H1 (cell line): ENCODE measurements at regions not wholly inside any gene's neighbourhood (a gene's known extent, or its start where the extent isn't known, plus 50 kb on each side); places are given as distances from the start of the nearest gene placed in this dataset.

Experiments used
- CBX5 ChIP-seq: fragments of 300-800, 300-1000 bp; sonication (generic); IDR thresholded peaks from 2 replicates; pipeline ENCODE4 v1.7.1; 2016; ENCODE audit warnings: antibody characterized with exemption, low read length, low read depth
- CHD2 ChIP-seq: IDR thresholded peaks from 2 replicates; pipeline ENCODE4 v1.6.1; 2012; ENCODE audit warnings: low read length, improper control_type of control experiment
- KDM1A ChIP-seq: fragments of 200-600, 300-600 bp; sonication (generic); IDR thresholded peaks from 2 replicates; pipeline ENCODE4 v1.7.1; 2016; ENCODE audit warnings: mild to moderate bottlenecking, low read length, borderline replicate concordance
- POLR2A ChIP-seq, 2 experiments: IDR thresholded peaks; 1 replicate in 1 of 2; 2 replicates in 1 of 2; pipeline ENCODE4 v1.6.1; 2011; ENCODE audit warnings: low read depth in 2 of 2, low read length in 2 of 2, mild to moderate bottlenecking in 2 of 2; ENCODE audit errors: control extremely low read depth in 1 of 2
- RAD21 ChIP-seq, 2 experiments: IDR thresholded peaks in 1 of 2; conservative IDR thresholded peaks in 1 of 2; 2 replicates each; pipeline ENCODE4 v1.6.1; 2011; ENCODE audit warnings: low read depth in 2 of 2, low read length in 2 of 2, improper control_type of control experiment in 1 of 2, inconsistent platforms in 1 of 2, mild to moderate bottlenecking in 1 of 2, moderate library complexity in 1 of 2
- SIN3A ChIP-seq, 2 experiments: IDR thresholded peaks in 1 of 2; conservative IDR thresholded peaks in 1 of 2; 2 replicates each; pipeline ENCODE4 v1.6.1; 2011 to 2012; ENCODE audit warnings: low read length in 2 of 2, improper control_type of control experiment in 1 of 2, low read depth in 1 of 2, mild to moderate bottlenecking in 1 of 2
- SP2 ChIP-seq: IDR thresholded peaks from 2 replicates; pipeline ENCODE4 v1.6.1; 2012; ENCODE audit warnings: mild to moderate bottlenecking, low read length, inconsistent platforms
- SUZ12 ChIP-seq: fragments of 200-600 bp; sonication (generic); IDR thresholded peaks from 2 replicates; pipeline ENCODE4 v1.6.1; 2012; ENCODE audit warnings: mild to moderate bottlenecking, inconsistent platforms, low read length, moderate library complexity, mixed read lengths
- TAF1 ChIP-seq: IDR thresholded peaks from 2 replicates; pipeline ENCODE4 v1.6.1; 2011; ENCODE audit warnings: mild to moderate bottlenecking, low read depth, low read length
- TF ChIP-seq, protein P1 (sequence below), 3 experiments: IDR thresholded peaks; 1 replicate in 2 of 3; 2 replicates in 1 of 3; pipeline versions ENCODE4 v1.5.1 to v1.6.1; 2011; ENCODE audit warnings: low read length in 3 of 3, mild to moderate bottlenecking in 3 of 3, inconsistent platforms in 2 of 3, low read depth in 1 of 3, moderate library complexity in 1 of 3; ENCODE audit not compliant: insufficient read depth in 1 of 3; ENCODE audit errors: control extremely low read depth in 1 of 3
- TF ChIP-seq, protein P2 (sequence below): IDR thresholded peaks from 2 replicates; pipeline ENCODE4 v1.6.1; 2011; ENCODE audit warnings: low read depth, mild to moderate bottlenecking, low read length; ENCODE audit not compliant: insufficient read depth
- TF ChIP-seq, protein P3 (sequence below): IDR thresholded peaks from 2 replicates; pipeline ENCODE4 v1.6.1; 2012; ENCODE audit warnings: inconsistent platforms

DNA sequence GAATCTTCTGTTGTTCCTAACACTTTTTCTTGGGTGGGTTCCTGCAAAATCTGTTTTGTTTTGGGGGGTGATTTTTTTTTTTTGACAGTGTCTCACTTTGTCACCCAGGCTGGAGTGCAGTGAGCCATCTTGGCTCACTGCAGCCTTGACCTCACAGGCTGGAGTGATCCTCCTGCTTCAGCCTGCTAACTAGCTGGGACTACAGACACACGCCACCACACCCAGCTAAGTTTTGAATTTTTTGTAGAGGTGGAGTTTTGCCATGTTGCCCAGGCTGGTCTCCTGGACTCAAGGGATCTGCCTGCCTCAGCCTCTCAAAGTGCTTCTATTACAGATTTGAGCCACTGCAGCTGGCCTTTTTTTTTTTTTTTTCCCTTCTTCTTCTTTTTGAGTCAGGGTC lies 60.5 kb upstream of the SNAP91 start:
- TF ChIP-seq SIN3A (conservative IDR thresholded peaks at IDR 0.05 in 1 of 2, IDR thresholded peaks at IDR 0.05 in 1 of 2; ENCODE audit: low read depth in 1 of 2, low read length in 2 of 2) (no peak), POLR2A (IDR thresholded peaks at IDR 0.05; ENCODE audit: control extremely low read depth in 1 of 2, low read depth in 2 of 2, low read length in 2 of 2) (no peak), SP2 (no peak), SUZ12 (no peak), CBX5 (no peak), RAD21 (IDR thresholded peaks at IDR 0.05 in 1 of 2, conservative IDR thresholded peaks at IDR 0.05 in 1 of 2; ENCODE audit: low read depth in 2 of 2, low read length in 2 of 2) (no peak), CHD2 (no peak), TAF1 (no peak), KDM1A (no peak)
- TF ChIP-seq, protein P1, sequence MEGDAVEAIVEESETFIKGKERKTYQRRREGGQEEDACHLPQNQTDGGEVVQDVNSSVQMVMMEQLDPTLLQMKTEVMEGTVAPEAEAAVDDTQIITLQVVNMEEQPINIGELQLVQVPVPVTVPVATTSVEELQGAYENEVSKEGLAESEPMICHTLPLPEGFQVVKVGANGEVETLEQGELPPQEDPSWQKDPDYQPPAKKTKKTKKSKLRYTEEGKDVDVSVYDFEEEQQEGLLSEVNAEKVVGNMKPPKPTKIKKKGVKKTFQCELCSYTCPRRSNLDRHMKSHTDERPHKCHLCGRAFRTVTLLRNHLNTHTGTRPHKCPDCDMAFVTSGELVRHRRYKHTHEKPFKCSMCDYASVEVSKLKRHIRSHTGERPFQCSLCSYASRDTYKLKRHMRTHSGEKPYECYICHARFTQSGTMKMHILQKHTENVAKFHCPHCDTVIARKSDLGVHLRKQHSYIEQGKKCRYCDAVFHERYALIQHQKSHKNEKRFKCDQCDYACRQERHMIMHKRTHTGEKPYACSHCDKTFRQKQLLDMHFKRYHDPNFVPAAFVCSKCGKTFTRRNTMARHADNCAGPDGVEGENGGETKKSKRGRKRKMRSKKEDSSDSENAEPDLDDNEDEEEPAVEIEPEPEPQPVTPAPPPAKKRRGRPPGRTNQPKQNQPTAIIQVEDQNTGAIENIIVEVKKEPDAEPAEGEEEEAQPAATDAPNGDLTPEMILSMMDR (IDR thresholded peaks at IDR 0.05; ENCODE audit: control extremely low read depth in 1 of 3, insufficient read depth in 1 of 3, low read depth in 1 of 3, low read length in 3 of 3): no peak
- TF ChIP-seq, protein P2, sequence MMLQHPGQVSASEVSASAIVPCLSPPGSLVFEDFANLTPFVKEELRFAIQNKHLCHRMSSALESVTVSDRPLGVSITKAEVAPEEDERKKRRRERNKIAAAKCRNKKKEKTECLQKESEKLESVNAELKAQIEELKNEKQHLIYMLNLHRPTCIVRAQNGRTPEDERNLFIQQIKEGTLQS: no peak
- TF ChIP-seq, protein P3, sequence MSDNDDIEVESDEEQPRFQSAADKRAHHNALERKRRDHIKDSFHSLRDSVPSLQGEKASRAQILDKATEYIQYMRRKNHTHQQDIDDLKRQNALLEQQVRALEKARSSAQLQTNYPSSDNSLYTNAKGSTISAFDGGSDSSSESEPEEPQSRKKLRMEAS: no peak
